ENCODE measurements at regions not wholly inside any gene's neighbourhood (a gene's known extent, or its start where the extent isn't known, plus 50 kb on each side); places are given as distances from the start of the nearest gene placed in this dataset.
"Not testable (repeated sequence)": the region's sequence is repeated elsewhere in the genome, so short reads cannot be mapped to it uniquely, and the experiment has no call there.

- Histone ChIP-seq H3K9me3 (ENCODE audit: insufficient read depth, low read depth, low read length) (no peaks in the 10 kb centered on the region), H3K79me2 (ENCODE audit: insufficient read depth, low read length) (no peaks in the 10 kb centered on the region), H3K27me3 (ENCODE audit: insufficient read depth, low read length, poor library complexity, severe bottlenecking) (no peaks in the 10 kb centered on the region), H3K9ac (ENCODE audit: low read depth, low read length, poor library complexity, severe bottlenecking) (no peak overlapping the region), H3K36me3 (ENCODE audit: insufficient read depth, low read length) (no peaks in the 10 kb centered on the region), H2AFZ (ENCODE audit: low read length) (no peak overlapping the region), H3F3A (ENCODE audit: low read depth) (no peaks in the 10 kb centered on the region), H3K4me3 (ENCODE audit: low read length, poor library complexity, severe bottlenecking) (no peak overlapping the region), H4K20me1 (ENCODE audit: insufficient read depth, low read length, poor library complexity, severe bottlenecking) (no peaks in the 10 kb centered on the region), H3K9me2 (replicated peaks; ENCODE audit: low read depth, low read length) (no peaks in the 10 kb centered on the region), H3K4me2 (ENCODE audit: low read depth, low read length, poor library complexity, severe bottlenecking) (no peak overlapping the region), H3K4me1 (ENCODE audit: insufficient read depth, low read length, poor library complexity, severe bottlenecking) (no peaks in the 10 kb centered on the region)
- no peak for TF ChIP-seq EZH2phosphoT487 (IDR thresholded peaks at IDR 0.05; ENCODE audit: borderline replicate concordance)
- TF ChIP-seq CTCF (conservative IDR thresholded peaks at IDR 0.05; ENCODE audit: low read length), result no peak
Measured at GRCh38 chrX:113800955-113801354, 782.9 kb upstream of the HTR2C start.

- Histone ChIP-seq H3K4me2 (ENCODE audit: low read depth, low read length, poor library complexity, severe bottlenecking) (no peak overlapping the region), H3K36me3 (ENCODE audit: insufficient read depth, low read length) (no peaks in the 10 kb centered on the region), H3K9ac (ENCODE audit: low read depth, low read length, poor library complexity, severe bottlenecking) (no peak overlapping the region), H3K9me3 (ENCODE audit: insufficient read depth, low read depth, low read length) (no peaks in the 10 kb centered on the region), H3K27me3 (ENCODE audit: insufficient read depth, low read length, poor library complexity, severe bottlenecking) (no peaks in the 10 kb centered on the region), H2AFZ (ENCODE audit: low read length) (no peak overlapping the region), H4K20me1 (ENCODE audit: insufficient read depth, low read length, poor library complexity, severe bottlenecking) (no peaks in the 10 kb centered on the region), H3K4me3 (ENCODE audit: low read length, poor library complexity, severe bottlenecking) (no peak overlapping the region), H3K79me2 (ENCODE audit: insufficient read depth, low read length) (no peaks in the 10 kb centered on the region), H3F3A (ENCODE audit: low read depth) (no peaks in the 10 kb centered on the region), H3K9me2 (replicated peaks; ENCODE audit: low read depth, low read length) (no peaks in the 10 kb centered on the region), H3K4me1 (ENCODE audit: insufficient read depth, low read length, poor library complexity, severe bottlenecking) (no peaks in the 10 kb centered on the region)
- no peak for TF ChIP-seq EZH2phosphoT487 (IDR thresholded peaks at IDR 0.05; ENCODE audit: borderline replicate concordance)
- no peak for TF ChIP-seq CTCF (conservative IDR thresholded peaks at IDR 0.05; ENCODE audit: low read length)
Measured at GRCh38 chrX:113793563-113793962, 790.3 kb upstream of the HTR2C start.

- H3K36me3 ChIP-seq (ENCODE audit: insufficient read depth, low read length), result no peaks in the 10 kb centered on the region
- H3F3A ChIP-seq (ENCODE audit: low read depth), result no peaks in the 10 kb centered on the region
- H3K9ac ChIP-seq (ENCODE audit: low read depth, low read length, poor library complexity, severe bottlenecking), result no peak overlapping the region
- no peaks in the 10 kb centered on the region for H3K9me2 ChIP-seq (replicated peaks; ENCODE audit: low read depth, low read length)
- H4K20me1 ChIP-seq (ENCODE audit: insufficient read depth, low read length, poor library complexity, severe bottlenecking), result no peaks in the 10 kb centered on the region
- H3K9me3 ChIP-seq (ENCODE audit: insufficient read depth, low read depth, low read length), result no peaks in the 10 kb centered on the region
- no peak for TF ChIP-seq EZH2phosphoT487 (IDR thresholded peaks at IDR 0.05; ENCODE audit: borderline replicate concordance)
- TF ChIP-seq CTCF (conservative IDR thresholded peaks at IDR 0.05; ENCODE audit: low read length), result no peak
- H2AFZ ChIP-seq (ENCODE audit: low read length), result no peak overlapping the region
- no peak overlapping the region for H3K4me2 ChIP-seq (ENCODE audit: low read depth, low read length, poor library complexity, severe bottlenecking)
- no peaks in the 10 kb centered on the region for H3K27me3 ChIP-seq (ENCODE audit: insufficient read depth, low read length, poor library complexity, severe bottlenecking)
- no peaks in the 10 kb centered on the region for H3K79me2 ChIP-seq (ENCODE audit: insufficient read depth, low read length)
- no peaks in the 10 kb centered on the region for H3K4me1 ChIP-seq (ENCODE audit: insufficient read depth, low read length, poor library complexity, severe bottlenecking)
- no peak overlapping the region for H3K4me3 ChIP-seq (ENCODE audit: low read length, poor library complexity, severe bottlenecking)
Measured at GRCh38 chrX:113790987-113791386, 792.9 kb upstream of the HTR2C start.

- not testable (repeated sequence) for H3F3A ChIP-seq (ENCODE audit: low read depth); H3K36me3 ChIP-seq (ENCODE audit: insufficient read depth, low read length); H3K79me2 ChIP-seq (ENCODE audit: insufficient read depth, low read length); H3K4me3 ChIP-seq (ENCODE audit: low read length, poor library complexity, severe bottlenecking); H3K9me3 ChIP-seq (ENCODE audit: insufficient read depth, low read depth, low read length); H3K27me3 ChIP-seq (ENCODE audit: insufficient read depth, low read length, poor library complexity, severe bottlenecking); H4K20me1 ChIP-seq (ENCODE audit: insufficient read depth, low read length, poor library complexity, severe bottlenecking); H3K4me2 ChIP-seq (ENCODE audit: low read depth, low read length, poor library complexity, severe bottlenecking); H2AFZ ChIP-seq (ENCODE audit: low read length); H3K9me2 ChIP-seq (replicated peaks; ENCODE audit: low read depth, low read length); H3K9ac ChIP-seq (ENCODE audit: low read depth, low read length, poor library complexity, severe bottlenecking); H3K4me1 ChIP-seq (ENCODE audit: insufficient read depth, low read length, poor library complexity, severe bottlenecking)
Measured at GRCh38 chrX:113784754-113785153, 799.1 kb upstream of the HTR2C start.
